ENCODE measurements at regions not wholly inside any gene's neighbourhood (a gene's known extent, or its start where the extent isn't known, plus 50 kb on each side); places are given as distances from the start of the nearest gene placed in this dataset.

GRCh38 chr2:166550923-166551322, 56.9 kb upstream of the SCN7A start:
- H2AFZ ChIP-seq (ENCODE audit: low read depth, low read length) = no peak overlapping the region
- H3K9me2 ChIP-seq (ENCODE audit: insufficient read depth, low read length) = no peaks in the 10 kb centered on the region
- TF ChIP-seq TAF1 (IDR thresholded peaks at IDR 0.05; ENCODE audit: low read depth) (no peak), EP300 (conservative IDR thresholded peaks at IDR 0.05; ENCODE audit: poor library complexity, severe bottlenecking) (no peak), POLR2AphosphoS5 (IDR thresholded peaks at IDR 0.05) (no peak), EZH2 (IDR thresholded peaks at IDR 0.05; ENCODE audit: borderline replicate concordance, insufficient read depth, low read length, poor library complexity, severe bottlenecking) (no peak), SMC3 (conservative IDR thresholded peaks at IDR 0.05; ENCODE audit: poor library complexity) (no peak), REST (IDR thresholded peaks at IDR 0.05; ENCODE audit: borderline replicate concordance) (no peak)

DNA sequence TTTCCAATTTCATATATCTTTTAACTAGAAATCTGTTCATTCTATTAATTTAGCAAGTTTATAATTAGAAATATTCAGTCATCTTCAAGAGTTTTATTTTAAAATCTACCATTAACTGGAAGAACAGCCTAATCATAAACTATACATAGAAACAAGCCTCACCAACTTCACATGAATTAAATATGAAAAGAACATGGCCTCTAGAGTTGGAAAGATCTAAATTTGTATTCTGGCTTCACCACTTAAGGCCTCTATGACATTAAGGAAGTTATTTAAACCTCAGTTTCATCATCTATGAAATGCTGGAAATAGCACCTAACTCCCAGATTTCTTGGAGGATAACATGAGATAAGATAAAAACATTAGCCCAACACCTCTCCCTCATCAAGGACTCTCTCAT, 51.4 kb upstream of the SCN7A start:
- Histone ChIP-seq H3K27ac (ENCODE audit: low read length) (no peak overlapping the region), H4K20me1 (ENCODE audit: insufficient read depth) (no peaks in the 10 kb centered on the region), H3K27me3 (ENCODE audit: insufficient read depth, low read depth, low read length) (no peaks in the 10 kb centered on the region), H3K79me2 (replicated peaks; ENCODE audit: insufficient read depth, low read length) (no peaks in the 10 kb centered on the region), H3K9me2 (ENCODE audit: insufficient read depth, low read length) (no peaks in the 10 kb centered on the region), H3K4me3 (ENCODE audit: low read length) (no peak overlapping the region), H3K9ac (ENCODE audit: low read length) (no peak overlapping the region), H3K9me3 (ENCODE audit: low read length) (no peaks in the 10 kb centered on the region), H2AFZ (ENCODE audit: low read depth, low read length) (no peak overlapping the region), H3K4me2 (ENCODE audit: low read length) (no peak overlapping the region), H3K36me3 (ENCODE audit: insufficient read depth, low read length) (no peaks in the 10 kb centered on the region), H3F3A (ENCODE audit: insufficient read depth, low read length, poor library complexity, severe bottlenecking) (no peaks in the 10 kb centered on the region)
- no peak for TF ChIP-seq EZH2 (IDR thresholded peaks at IDR 0.05; ENCODE audit: borderline replicate concordance, insufficient read depth, low read length, poor library complexity, severe bottlenecking)

More at GRCh38 chr2:166550923-166551322, 56.9 kb upstream of the SCN7A start:
- no peak overlapping the region for H3K4me2 ChIP-seq (ENCODE audit: low read length)
- no peaks in the 10 kb centered on the region for H3K36me3 ChIP-seq (ENCODE audit: insufficient read depth, low read length)
- H3K4me3 ChIP-seq (ENCODE audit: low read length) = no peak overlapping the region
- H3F3A ChIP-seq (ENCODE audit: insufficient read depth, low read length, poor library complexity, severe bottlenecking) = no peaks in the 10 kb centered on the region
- H3K79me2 ChIP-seq (replicated peaks; ENCODE audit: insufficient read depth, low read length) = no peaks in the 10 kb centered on the region
- H4K20me1 ChIP-seq (ENCODE audit: insufficient read depth) = no peaks in the 10 kb centered on the region
- no peak overlapping the region for H3K9ac ChIP-seq (ENCODE audit: low read length)
- H3K27me3 ChIP-seq (ENCODE audit: insufficient read depth, low read depth, low read length) = no peaks in the 10 kb centered on the region
- H3K9me3 ChIP-seq (ENCODE audit: low read length) = no peaks in the 10 kb centered on the region
- no peak overlapping the region for H3K27ac ChIP-seq (ENCODE audit: low read length)
